GM12891 (cell line): ENCODE measurements at regions not wholly inside any gene's neighbourhood (a gene's known extent, or its start where the extent isn't known, plus 50 kb on each side); places are given as distances from the start of the nearest gene placed in this dataset.

ENCODE experiments used
- POLR2A ChIP-seq: IDR thresholded peaks from 2 replicates; pipeline ENCODE4 v1.6.1; 2011; ENCODE audit warnings: low read depth, low read length, control low read depth
- POLR2AphosphoS5 ChIP-seq: IDR thresholded peaks from 2 replicates; pipeline ENCODE4 v1.6.1; 2011; ENCODE audit warnings: low read depth, low read length, control low read depth
- SPI1 ChIP-seq: IDR thresholded peaks from 2 replicates; pipeline ENCODE4 v1.6.1; 2011; ENCODE audit warnings: low read depth, low read length, control low read depth

DNA sequence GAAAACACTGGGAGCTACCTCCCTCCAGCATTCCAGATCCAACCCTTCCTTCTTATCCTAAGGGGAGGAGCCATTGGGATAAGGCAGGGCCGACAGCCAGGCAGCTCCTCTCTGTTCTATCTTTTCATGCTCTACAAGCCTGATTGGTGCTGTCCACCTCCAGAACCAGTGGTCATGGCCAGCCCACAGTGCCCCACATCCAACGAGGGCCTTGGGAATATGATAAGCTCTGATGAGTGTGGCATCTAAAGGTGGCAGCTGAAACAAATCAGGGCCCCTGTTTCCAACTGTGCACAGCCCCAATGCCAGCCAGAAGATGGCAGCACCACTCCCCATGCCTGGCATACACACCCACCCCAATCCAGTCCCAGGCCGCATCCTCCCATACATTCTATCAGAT is 329.3 kb downstream of the C1D start:
- TF ChIP-seq POLR2AphosphoS5, result no peak
- TF ChIP-seq POLR2A, result no peak
- no peak for TF ChIP-seq SPI1
